Naive thymus-derived CD4-positive, alpha-beta T cell (primary cell): ENCODE measurements at regions not wholly inside any gene's neighbourhood (a gene's known extent, or its start where the extent isn't known, plus 50 kb on each side); places are given as distances from the start of the nearest gene placed in this dataset.

Experiments used
- ATAC-seq: fragments of 150-1000 bp; cut with Tn5 transposase; 2 replicates; pipeline ENCODE4 v1.10.0; 2021; ENCODE audit warnings: mild to moderate bottlenecking, moderate library complexity
- CTCF ChIA-PET: fragments of 350-600 bp; sonication (Branson Sonifier 250); formaldehyde crosslinking; loops from one replicate; lab custom pipeline; 2021; ENCODE audit warnings: antibody characterized with exemption; lab: Charles Lee
- POLR2A ChIA-PET: fragments of 350-600 bp; sonication (Branson Sonifier 250); formaldehyde crosslinking; loops from one replicate; lab custom pipeline; 2021; ENCODE audit warnings: antibody characterized with exemption, inconsistent platforms; lab: Charles Lee
- DNase-seq, 9 donors: peaks; one replicate each; pipeline versions ENCODE4 v3.0.0 to v3.0.0-alpha.2; 2020 to 2022; ENCODE audit warnings: mixed read lengths in 1 of 9
- H3K27ac ChIP-seq: one replicate; pipeline ENCODE4 v1.7.0; 2013; ENCODE audit warnings: mild to moderate bottlenecking, low read depth, low read length, moderate library complexity
- H3K27me3 ChIP-seq, 2 donors: one replicate each; pipeline ENCODE4 v1.7.0; 2013; ENCODE audit warnings: low read length in 2 of 2, mild to moderate bottlenecking in 2 of 2, moderate library complexity in 2 of 2; ENCODE audit not compliant: control insufficient read depth in 2 of 2, insufficient read depth in 2 of 2
- H3K36me3 ChIP-seq, 3 experiments: 1 replicate in 2 of 3; 2 replicates in 1 of 3; pipeline ENCODE4 v1.7.0; 2013; ENCODE audit warnings: low read length in 3 of 3, mild to moderate bottlenecking in 3 of 3, moderate library complexity in 1 of 3; ENCODE audit not compliant: insufficient read depth in 3 of 3, control insufficient read depth in 2 of 3
- H3K4me1 ChIP-seq, 2 donors: one replicate each; pipeline ENCODE4 v1.7.0; 2013; ENCODE audit warnings: low read length in 2 of 2, mild to moderate bottlenecking in 2 of 2, moderate library complexity in 1 of 2; ENCODE audit not compliant: control insufficient read depth in 2 of 2, insufficient read depth in 2 of 2
- H3K4me3 ChIP-seq: 2 replicates; pipeline ENCODE4 v1.7.0; 2013; ENCODE audit warnings: mild to moderate bottlenecking, low read length
- H3K9me3 ChIP-seq, 3 experiments: 1 replicate in 2 of 3; 2 replicates in 1 of 3; pipeline ENCODE4 v1.7.0; 2013; ENCODE audit warnings: low read length in 3 of 3; ENCODE audit not compliant: control insufficient read depth in 2 of 3
- H3K27ac Mint-ChIP-seq, 9 donors: one replicate each; pipeline ENCODE4 v1.8.0; 2020 to 2022; ENCODE audit warnings: mixed read lengths in 9 of 9, mild to moderate bottlenecking in 8 of 9, moderate library complexity in 5 of 9, inconsistent platforms in 2 of 9
- H3K27me3 Mint-ChIP-seq, 5 donors: one replicate each; pipeline ENCODE4 v1.8.0; 2021 to 2022; ENCODE audit warnings: mixed read lengths in 5 of 5, mild to moderate bottlenecking in 1 of 5
- H3K36me3 Mint-ChIP-seq, 5 donors: one replicate each; pipeline ENCODE4 v1.8.0; 2020 to 2022; ENCODE audit warnings: mixed read lengths in 5 of 5, mild to moderate bottlenecking in 3 of 5, inconsistent platforms in 1 of 5
- H3K4me1 Mint-ChIP-seq, 7 donors: one replicate each; pipeline ENCODE4 v1.8.0; 2020 to 2022; ENCODE audit warnings: mixed read lengths in 7 of 7, mild to moderate bottlenecking in 3 of 7, inconsistent platforms in 1 of 7
- H3K4me3 Mint-ChIP-seq, 10 donors: one replicate each; pipeline ENCODE4 v1.8.0; 2020 to 2022; ENCODE audit warnings: mild to moderate bottlenecking in 10 of 10, mixed read lengths in 10 of 10, moderate library complexity in 6 of 10, inconsistent platforms in 2 of 10
- H3K9me3 Mint-ChIP-seq, 11 donors: one replicate each; pipeline ENCODE4 v1.8.0; 2020 to 2022; ENCODE audit warnings: mixed read lengths in 11 of 11, mild to moderate bottlenecking in 4 of 11, inconsistent platforms in 1 of 11, moderate library complexity in 1 of 11
- intact Hi-C, 2 donors: fragments of 100-400 bp; cut with micrococcal nuclease; formaldehyde crosslinking; loops; one replicate each; pipeline ENCODE4 v1.15.1; 2023

- peak; percentile 76 for ATAC-seq
- H3K27ac Mint-ChIP-seq = peak overlapping the region; percentile 2 to 93 (median 60)
Observed at GRCh38 chr12:89244536-89244935, 107.8 kb downstream of the DUSP6 start.

GRCh38 chr12:89243771-89244170 lies 108.5 kb downstream of the DUSP6 start:
- H3K36me3 ChIP-seq = no peaks in the 10 kb centered on the region
- DNase-seq (no peak), ATAC-seq (no peak)
- no peaks in the 10 kb centered on the region for H3K27me3 ChIP-seq
- peaks cover 0 to 30% (median 0%) of the 10 kb centered on the region in 5 donors for H3K36me3 Mint-ChIP-seq
- peaks cover 36 to 62% (median 56%) of the 10 kb centered on the region in 7 donors for H3K4me1 Mint-ChIP-seq
- peak overlapping the region; percentile 1 to 57 (median 28) for H3K4me3 Mint-ChIP-seq
- H3K4me3 ChIP-seq = no peak overlapping the region
- H3K27ac ChIP-seq = no peak overlapping the region
- POLR2A ChIA-PET = interaction anchor here (0.5 to 2.0 kb wide), 6 partner anchors 8 to 111 kb away, joined by 3 to 9 read pairs (median 4); no protein-coding TSS in a partner anchor
- peaks cover 0 to 10% (median 0%) of the 10 kb centered on the region in 11 donors for H3K9me3 Mint-ChIP-seq
- peak overlapping the region in 5 of 9 donors; percentile 2 to 82 (median 56) for H3K27ac Mint-ChIP-seq
- H3K27me3 Mint-ChIP-seq = no peaks in the 10 kb centered on the region
- CTCF ChIA-PET = interaction anchor here (0.7 to 1.5 kb wide), 4 partner anchors 12 to 193 kb away, joined by 3 to 4 read pairs (median 4); partner anchors contain the start of gene DUSP6
- peaks cover 24 to 34% of the 10 kb centered on the region in 2 donors for H3K4me1 ChIP-seq
- no peaks in the 10 kb centered on the region for H3K9me3 ChIP-seq
- intact Hi-C loops = loop anchor here (1.0 to 10.0 kb wide), 9 partner anchors 7 to 621 kb away; partner anchors contain the start of genes DUSP6 (in 1 of the 2) and GALNT4 (in 1 of the 2)

More at GRCh38 chr12:89244536-89244935, 107.8 kb downstream of the DUSP6 start:
- no peaks in the 10 kb centered on the region for H3K27me3 ChIP-seq
- Mint-ChIP-seq H3K4me1 (peaks cover 32 to 56% (median 48%) of the 10 kb centered on the region in 7 donors), H3K27me3 (no peaks in the 10 kb centered on the region), H3K36me3 (peaks cover 0 to 28% (median 0%) of the 10 kb centered on the region in 5 donors), H3K9me3 (peaks cover 0 to 10% (median 0%) of the 10 kb centered on the region in 11 donors), H3K4me3 (peak overlapping the region; percentile 18 to 64 (median 52))
- intact Hi-C loops = loop anchor here (1.0 to 10.0 kb wide), 9 partner anchors 8 to 620 kb away; partner anchors contain the start of genes DUSP6 (in 1 of the 2) and GALNT4 (in 1 of the 2)
- H3K4me3 ChIP-seq = peak overlapping the region; percentile 23
- H3K27ac ChIP-seq = no peak overlapping the region
- peak in 7 of 9 donors; percentile 28 to 67 (median 56) for DNase-seq
- ChIA-PET CTCF (interaction anchor here (0.7 to 1.9 kb wide), 10 partner anchors 8 to 193 kb away, joined by 3 to 6 read pairs (median 4); partner anchors contain the start of gene DUSP6), POLR2A (interaction anchor here (1.4 to 2.0 kb wide), 3 partner anchors 8 to 108 kb away, joined by 6 to 9 read pairs (median 9); partner anchors contain the start of gene DUSP6)
- H3K36me3 ChIP-seq = no peaks in the 10 kb centered on the region
- H3K9me3 ChIP-seq = no peaks in the 10 kb centered on the region
- H3K4me1 ChIP-seq = peaks cover 24 to 28% of the 10 kb centered on the region in 2 donors

- Mint-ChIP-seq H3K4me3 (no peak overlapping the region), H3K27me3 (no peaks in the 10 kb centered on the region), H3K4me1 (peaks cover 55 to 85% (median 75%) of the 10 kb centered on the region in 7 donors), H3K36me3 (peaks cover 0 to 42% (median 0%) of the 10 kb centered on the region in 5 donors), H3K9me3 (peaks cover 0 to 22% (median 0%) of the 10 kb centered on the region in 11 donors), H3K27ac (peak overlapping the region in 2 of 9 donors; percentile 28 to 39)
- DNase-seq = no peak
- no peak for ATAC-seq
- H3K27ac ChIP-seq = no peak overlapping the region
- ChIA-PET CTCF (interaction anchor here (0.6 kb wide), 1 partner anchor 225 kb away, joined by 3 read pairs; no protein-coding TSS in a partner anchor), POLR2A (no interaction called here)
- intact Hi-C loops = no loop called here
- H3K27me3 ChIP-seq = no peaks in the 10 kb centered on the region
- peaks cover 29 to 57% of the 10 kb centered on the region in 2 donors for H3K4me1 ChIP-seq
- H3K4me3 ChIP-seq = no peak overlapping the region
- H3K36me3 ChIP-seq = no peaks in the 10 kb centered on the region
- H3K9me3 ChIP-seq = no peaks in the 10 kb centered on the region
Observed at GRCh38 chr12:89239534-89239933, 112.8 kb downstream of the DUSP6 start.

GRCh38 chr12:89238593-89238992 lies 113.7 kb downstream of the DUSP6 start:
- Mint-ChIP-seq H3K4me3 (peak overlapping the region in 4 of 10 donors; percentile 1 to 31 (median 19)), H3K9me3 (peaks cover 0 to 22% (median 0%) of the 10 kb centered on the region in 11 donors), H3K27me3 (no peaks in the 10 kb centered on the region), H3K36me3 (peaks cover 0 to 42% (median 4%) of the 10 kb centered on the region in 5 donors), H3K27ac (peak overlapping the region in 1 of 9 donors; percentile 7), H3K4me1 (peaks cover 49 to 83% (median 72%) of the 10 kb centered on the region in 7 donors)
- H3K4me3 ChIP-seq = no peak overlapping the region
- CTCF ChIA-PET = no interaction called here
- no peaks in the 10 kb centered on the region for H3K27me3 ChIP-seq
- DNase-seq (no peak), ATAC-seq (no peak)
- no peaks in the 10 kb centered on the region for H3K9me3 ChIP-seq
- H3K4me1 ChIP-seq = peaks cover 20 to 50% of the 10 kb centered on the region in 2 donors
- no peaks in the 10 kb centered on the region for H3K36me3 ChIP-seq
- no peak overlapping the region for H3K27ac ChIP-seq
- intact Hi-C loops = no loop called here
- POLR2A ChIA-PET = interaction anchor here (1.2 kb wide), 1 partner anchor 11 kb away, joined by 3 read pairs; no protein-coding TSS in a partner anchor

DNA sequence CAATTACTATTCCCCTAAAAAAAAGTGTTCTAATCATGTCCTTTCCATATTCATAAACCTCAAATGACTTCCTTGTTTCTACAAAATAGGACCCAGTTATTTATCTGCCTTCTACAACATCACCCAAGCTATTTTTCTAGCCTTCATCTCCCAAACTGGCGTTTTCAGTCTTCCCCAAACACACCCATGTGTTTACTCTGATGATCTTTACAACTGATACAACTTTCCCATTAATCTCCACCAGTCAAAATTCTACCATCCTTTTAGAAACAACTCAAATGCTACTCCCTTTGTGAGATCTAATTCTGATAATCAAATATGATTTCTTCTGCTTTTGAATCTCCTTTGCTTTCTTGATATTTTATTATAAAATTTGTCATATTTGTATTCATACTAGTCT lies 114.5 kb downstream of the DUSP6 start:
- H3K4me1 ChIP-seq = peaks cover 18 to 48% of the 10 kb centered on the region in 2 donors
- CTCF ChIA-PET = no interaction called here
- no peak overlapping the region for H3K27ac Mint-ChIP-seq
- peaks cover 46 to 80% (median 69%) of the 10 kb centered on the region in 7 donors for H3K4me1 Mint-ChIP-seq
- DNase-seq (no peak), ATAC-seq (no peak)
- H3K27me3 ChIP-seq = no peaks in the 10 kb centered on the region
- no peaks in the 10 kb centered on the region for H3K36me3 ChIP-seq
- peaks cover 0 to 22% (median 3%) of the 10 kb centered on the region in 11 donors for H3K9me3 Mint-ChIP-seq
- no peak overlapping the region for H3K4me3 ChIP-seq
- no peak overlapping the region for H3K27ac ChIP-seq
- peak overlapping the region in 5 of 10 donors; percentile 1 to 82 (median 41) for H3K4me3 Mint-ChIP-seq
- peaks cover 0 to 40% (median 4%) of the 10 kb centered on the region in 5 donors for H3K36me3 Mint-ChIP-seq
- no peaks in the 10 kb centered on the region for H3K9me3 ChIP-seq
- intact Hi-C loops = no loop called here
- POLR2A ChIA-PET = interaction anchor here (1.2 kb wide), 2 partner anchors 12 to 13 kb away, joined by 3 read pairs; no protein-coding TSS in a partner anchor
- no peaks in the 10 kb centered on the region for H3K27me3 Mint-ChIP-seq

- DNase-seq = no peak
- no peaks in the 10 kb centered on the region for H3K36me3 ChIP-seq
- peaks cover 52 to 89% (median 77%) of the 10 kb centered on the region in 7 donors for H3K4me1 Mint-ChIP-seq
- H3K27me3 ChIP-seq = no peaks in the 10 kb centered on the region
- no peaks in the 10 kb centered on the region for H3K27me3 Mint-ChIP-seq
- intact Hi-C loops = loop anchor here in 1 of 2 donors (1.0 kb wide), 1 partner anchor 7 kb away; no protein-coding TSS in a partner anchor
- H3K4me3 ChIP-seq = no peak overlapping the region
- CTCF ChIA-PET = interaction anchor here (1.8 kb wide), 1 partner anchor 9 kb away, joined by 6 read pairs; no protein-coding TSS in a partner anchor
- peak overlapping the region in 7 of 10 donors; percentile 5 to 82 (median 43) for H3K4me3 Mint-ChIP-seq
- peaks cover 0 to 20% (median 3%) of the 10 kb centered on the region in 11 donors for H3K9me3 Mint-ChIP-seq
- H3K27ac Mint-ChIP-seq = peak overlapping the region in 3 of 9 donors; percentile 7 to 25 (median 21)
- H3K4me1 ChIP-seq = peaks cover 18 to 48% of the 10 kb centered on the region in 2 donors
- no peak overlapping the region for H3K27ac ChIP-seq
- no peak for ATAC-seq
- POLR2A ChIA-PET = interaction anchor here (1.1 to 1.9 kb wide), 3 partner anchors 8 to 12 kb away, joined by 3 to 9 read pairs (median 3); no protein-coding TSS in a partner anchor
- H3K36me3 Mint-ChIP-seq = peaks cover 0 to 39% (median 4%) of the 10 kb centered on the region in 5 donors
- no peaks in the 10 kb centered on the region for H3K9me3 ChIP-seq
Observed at GRCh38 chr12:89236748-89237383, 115.4 kb downstream of the DUSP6 start.
